Astrocyte (in vitro differentiated cells and primary cell): ENCODE measurements at regions not wholly inside any gene's neighbourhood (a gene's known extent, or its start where the extent isn't known, plus 50 kb on each side); places are given as distances from the start of the nearest gene placed in this dataset.

ENCODE experiments used
- EZH2 ChIP-seq: IDR thresholded peaks from 2 replicates; pipeline ENCODE4 v1.6.1; 2012; ENCODE audit warnings: mild to moderate bottlenecking, low read length, inconsistent platforms; ENCODE audit not compliant: insufficient read depth
- TF ChIP-seq, protein P1 (sequence below): IDR thresholded peaks from 2 replicates; pipeline ENCODE4 v1.5.1; 2011; ENCODE audit warnings: low read depth, mild to moderate bottlenecking, inconsistent platforms, low read length, moderate library complexity; ENCODE audit not compliant: insufficient read depth

- TF ChIP-seq EZH2, result no peak
- TF ChIP-seq, protein P1, sequence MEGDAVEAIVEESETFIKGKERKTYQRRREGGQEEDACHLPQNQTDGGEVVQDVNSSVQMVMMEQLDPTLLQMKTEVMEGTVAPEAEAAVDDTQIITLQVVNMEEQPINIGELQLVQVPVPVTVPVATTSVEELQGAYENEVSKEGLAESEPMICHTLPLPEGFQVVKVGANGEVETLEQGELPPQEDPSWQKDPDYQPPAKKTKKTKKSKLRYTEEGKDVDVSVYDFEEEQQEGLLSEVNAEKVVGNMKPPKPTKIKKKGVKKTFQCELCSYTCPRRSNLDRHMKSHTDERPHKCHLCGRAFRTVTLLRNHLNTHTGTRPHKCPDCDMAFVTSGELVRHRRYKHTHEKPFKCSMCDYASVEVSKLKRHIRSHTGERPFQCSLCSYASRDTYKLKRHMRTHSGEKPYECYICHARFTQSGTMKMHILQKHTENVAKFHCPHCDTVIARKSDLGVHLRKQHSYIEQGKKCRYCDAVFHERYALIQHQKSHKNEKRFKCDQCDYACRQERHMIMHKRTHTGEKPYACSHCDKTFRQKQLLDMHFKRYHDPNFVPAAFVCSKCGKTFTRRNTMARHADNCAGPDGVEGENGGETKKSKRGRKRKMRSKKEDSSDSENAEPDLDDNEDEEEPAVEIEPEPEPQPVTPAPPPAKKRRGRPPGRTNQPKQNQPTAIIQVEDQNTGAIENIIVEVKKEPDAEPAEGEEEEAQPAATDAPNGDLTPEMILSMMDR, result no peak
Observed at GRCh38 chr16:60166111-60166510, 1432.0 kb upstream of the GOT2 start.
